H1 (cell line): ENCODE measurements at regions not wholly inside any gene's neighbourhood (a gene's known extent, or its start where the extent isn't known, plus 50 kb on each side); places are given as distances from the start of the nearest gene placed in this dataset.

Experiments used
- ASH2L ChIP-seq: fragments of 200-600, 300-600 bp; sonication (generic); IDR thresholded peaks from one replicate; pipeline ENCODE4 v1.7.1; 2017; ENCODE audit warnings: low read length
- BACH1 ChIP-seq: IDR thresholded peaks from 2 replicates; pipeline ENCODE4 v1.6.1; 2012; ENCODE audit warnings: low read length, improper control_type of control experiment
- POLR2A ChIP-seq, 2 experiments: IDR thresholded peaks; 1 replicate in 1 of 2; 2 replicates in 1 of 2; pipeline ENCODE4 v1.6.1; 2011; ENCODE audit warnings: low read depth in 2 of 2, low read length in 2 of 2, mild to moderate bottlenecking in 2 of 2; ENCODE audit errors: control extremely low read depth in 1 of 2
- SP4 ChIP-seq: IDR thresholded peaks from 2 replicates; pipeline ENCODE4 v1.6.1; 2012; ENCODE audit warnings: low read length, inconsistent platforms
- TAF1 ChIP-seq: IDR thresholded peaks from 2 replicates; pipeline ENCODE4 v1.6.1; 2011; ENCODE audit warnings: mild to moderate bottlenecking, low read depth, low read length

- no peak for TF ChIP-seq ASH2L
- no peak for TF ChIP-seq POLR2A (IDR thresholded peaks at IDR 0.05; ENCODE audit: control extremely low read depth in 1 of 2, low read depth in 2 of 2, low read length in 2 of 2)
- TF ChIP-seq BACH1, result no peak
- TF ChIP-seq SP4, result no peak
- TF ChIP-seq TAF1, result no peak
Measured at GRCh38 chrX:124216396-124217115, 115.9 kb upstream of the TEX13D start (continued).
